ENCODE measurements at regions not wholly inside any gene's neighbourhood (a gene's known extent, or its start where the extent isn't known, plus 50 kb on each side); places are given as distances from the start of the nearest gene placed in this dataset.

- intact Hi-C loops (cut with micrococcal nuclease) = no loop called here
- no peak for TF ChIP-seq CTCF (IDR thresholded peaks at IDR 0.05; ENCODE audit: borderline replicate concordance)
- Histone ChIP-seq H3K27ac (replicated peaks) (no peak overlapping the region), H3K9me3 (replicated peaks) (no peaks in the 10 kb centered on the region), H3K27me3 (ENCODE audit: low read depth) (no peaks in the 10 kb centered on the region), H3K4me1 (no peaks in the 10 kb centered on the region), H3K36me3 (no peaks in the 10 kb centered on the region), H3K4me3 (no peak overlapping the region)
- no peak for DNase-seq
These were observed 698.1 kb downstream of the SI start for GRCh38 chr3:164380156-164380555.

- Histone ChIP-seq H3K4me3 (no peak overlapping the region), H3K27ac (replicated peaks) (no peak overlapping the region), H3K27me3 (ENCODE audit: low read depth) (no peaks in the 10 kb centered on the region), H3K36me3 (no peaks in the 10 kb centered on the region), H3K9me3 (replicated peaks) (no peaks in the 10 kb centered on the region), H3K4me1 (no peaks in the 10 kb centered on the region)
- intact Hi-C loops (cut with micrococcal nuclease) = no loop called here
- DNase-seq = no peak
- no peak for TF ChIP-seq CTCF (IDR thresholded peaks at IDR 0.05; ENCODE audit: borderline replicate concordance)
These were observed 700.8 kb downstream of the SI start for GRCh38 chr3:164377466-164377865.

GRCh38 chr3:164375995-164376394 lies 702.3 kb downstream of the SI start:
- intact Hi-C loops (cut with micrococcal nuclease) = no loop called here
- Histone ChIP-seq H3K4me3 (no peak overlapping the region), H3K9me3 (replicated peaks) (no peaks in the 10 kb centered on the region), H3K36me3 (no peaks in the 10 kb centered on the region), H3K4me1 (no peaks in the 10 kb centered on the region), H3K27ac (replicated peaks) (no peak overlapping the region), H3K27me3 (ENCODE audit: low read depth) (no peaks in the 10 kb centered on the region)
- no peak for DNase-seq
- no peak for TF ChIP-seq CTCF (IDR thresholded peaks at IDR 0.05; ENCODE audit: borderline replicate concordance)

- Histone ChIP-seq H3K36me3 (no peaks in the 10 kb centered on the region), H3K4me1 (no peaks in the 10 kb centered on the region), H3K9me3 (replicated peaks) (no peaks in the 10 kb centered on the region), H3K27ac (replicated peaks) (no peak overlapping the region), H3K27me3 (ENCODE audit: low read depth) (no peaks in the 10 kb centered on the region), H3K4me3 (no peak overlapping the region)
- intact Hi-C loops (cut with micrococcal nuclease) = no loop called here
- no peak for DNase-seq
- TF ChIP-seq CTCF (IDR thresholded peaks at IDR 0.05; ENCODE audit: borderline replicate concordance) = no peak
These were observed 702.8 kb downstream of the SI start for GRCh38 chr3:164375538-164375937.

GRCh38 chr3:164371681-164372080 lies 706.6 kb downstream of the SI start:
- no peak overlapping the region for H3K27ac ChIP-seq (replicated peaks)
- DNase-seq = no peak
- intact Hi-C loops (cut with micrococcal nuclease) = no loop called here
- no peaks in the 10 kb centered on the region for H3K27me3 ChIP-seq (ENCODE audit: low read depth)
- no peak overlapping the region for H3K4me3 ChIP-seq
- H3K4me1 ChIP-seq = no peaks in the 10 kb centered on the region
- no peak for TF ChIP-seq CTCF (IDR thresholded peaks at IDR 0.05; ENCODE audit: borderline replicate concordance)
- no peaks in the 10 kb centered on the region for H3K36me3 ChIP-seq
- no peaks in the 10 kb centered on the region for H3K9me3 ChIP-seq (replicated peaks)

- no peak overlapping the region for H3K27ac ChIP-seq (replicated peaks)
- H3K4me3 ChIP-seq = no peak overlapping the region
- no peak for DNase-seq
- H3K27me3 ChIP-seq (ENCODE audit: low read depth) = no peaks in the 10 kb centered on the region
- no peaks in the 10 kb centered on the region for H3K9me3 ChIP-seq (replicated peaks)
- intact Hi-C loops (cut with micrococcal nuclease) = no loop called here
- no peak for TF ChIP-seq CTCF (IDR thresholded peaks at IDR 0.05; ENCODE audit: borderline replicate concordance)
- H3K36me3 ChIP-seq = no peaks in the 10 kb centered on the region
- H3K4me1 ChIP-seq = no peaks in the 10 kb centered on the region
These were observed 707.3 kb downstream of the SI start for GRCh38 chr3:164370970-164371369.
